ENCODE measurements at regions not wholly inside any gene's neighbourhood (a gene's known extent, or its start where the extent isn't known, plus 50 kb on each side); places are given as distances from the start of the nearest gene placed in this dataset.

GRCh38 chr12:107415834-107416233 lies 269.8 kb upstream of the PWP1 start:
- no peak for DNase-seq
- Histone ChIP-seq H3K36me3 (no peaks in the 10 kb centered on the region), H3K27me3 (no peaks in the 10 kb centered on the region), H3K9me3 (no peaks in the 10 kb centered on the region), H3K4me3 (no peak overlapping the region)

GRCh38 chr12:107417004-107417403 lies 268.6 kb upstream of the PWP1 start:
- Histone ChIP-seq H3K36me3 (no peaks in the 10 kb centered on the region), H3K4me3 (no peak overlapping the region), H3K27me3 (no peaks in the 10 kb centered on the region), H3K9me3 (no peaks in the 10 kb centered on the region)
- DNase-seq: no peak

GRCh38 chr12:107418981-107419380 lies 266.6 kb upstream of the PWP1 start:
- Histone ChIP-seq H3K27me3 (no peaks in the 10 kb centered on the region), H3K4me3 (no peak overlapping the region), H3K9me3 (no peaks in the 10 kb centered on the region), H3K36me3 (no peaks in the 10 kb centered on the region)
- DNase-seq: no peak

GRCh38 chr12:107423531-107423930 lies 262.1 kb upstream of the PWP1 start:
- Histone ChIP-seq H3K36me3 (no peaks in the 10 kb centered on the region), H3K9me3 (no peaks in the 10 kb centered on the region), H3K4me3 (no peak overlapping the region), H3K27me3 (no peaks in the 10 kb centered on the region)
- DNase-seq: no peak

- no peaks in the 10 kb centered on the region for H3K9me3 ChIP-seq
- H3K36me3 ChIP-seq: no peaks in the 10 kb centered on the region
- no peak overlapping the region for H3K4me3 ChIP-seq
- DNase-seq: no peak
- H3K27me3 ChIP-seq: no peaks in the 10 kb centered on the region
These were observed 256.4 kb upstream of the PWP1 start for GRCh38 chr12:107429006-107429705.

- Histone ChIP-seq H3K9me3 (no peaks in the 10 kb centered on the region), H3K27me3 (no peaks in the 10 kb centered on the region), H3K36me3 (no peaks in the 10 kb centered on the region), H3K4me3 (no peak overlapping the region)
- no peak for DNase-seq
These were observed 253.7 kb upstream of the PWP1 start for GRCh38 chr12:107431942-107432341.

GRCh38 chr12:107435072-107435471 lies 250.5 kb upstream of the PWP1 start:
- Histone ChIP-seq H3K4me3 (no peak overlapping the region), H3K9me3 (no peaks in the 10 kb centered on the region), H3K27me3 (no peaks in the 10 kb centered on the region), H3K36me3 (no peaks in the 10 kb centered on the region)
- no peak for DNase-seq

GRCh38 chr12:107435520-107435919 lies 250.1 kb upstream of the PWP1 start:
- Histone ChIP-seq H3K36me3 (no peaks in the 10 kb centered on the region), H3K4me3 (no peak overlapping the region), H3K27me3 (no peaks in the 10 kb centered on the region), H3K9me3 (no peaks in the 10 kb centered on the region)
- no peak for DNase-seq

- Histone ChIP-seq H3K9me3 (no peaks in the 10 kb centered on the region), H3K36me3 (no peaks in the 10 kb centered on the region), H3K4me3 (no peak overlapping the region), H3K27me3 (no peaks in the 10 kb centered on the region)
- peak; percentile 53 for DNase-seq
These were observed 249.2 kb upstream of the PWP1 start for GRCh38 chr12:107436376-107436775.

GRCh38 chr12:107436836-107437235 lies 248.8 kb upstream of the PWP1 start:
- no peak for DNase-seq
- Histone ChIP-seq H3K4me3 (no peak overlapping the region), H3K9me3 (no peaks in the 10 kb centered on the region), H3K36me3 (no peaks in the 10 kb centered on the region), H3K27me3 (no peaks in the 10 kb centered on the region)

GRCh38 chr12:107437954-107438353 lies 247.6 kb upstream of the PWP1 start:
- Histone ChIP-seq H3K27me3 (no peaks in the 10 kb centered on the region), H3K4me3 (no peak overlapping the region), H3K9me3 (no peaks in the 10 kb centered on the region), H3K36me3 (no peaks in the 10 kb centered on the region)
- DNase-seq: no peak

- no peak for DNase-seq
- H3K4me3 ChIP-seq: no peak overlapping the region
- H3K36me3 ChIP-seq: no peaks in the 10 kb centered on the region
- no peaks in the 10 kb centered on the region for H3K9me3 ChIP-seq
- H3K27me3 ChIP-seq: no peaks in the 10 kb centered on the region
These were observed 246.4 kb upstream of the PWP1 start for GRCh38 chr12:107439026-107439738.

GRCh38 chr12:107440606-107441005 lies 245.0 kb upstream of the PWP1 start:
- H3K36me3 ChIP-seq: no peaks in the 10 kb centered on the region
- no peaks in the 10 kb centered on the region for H3K9me3 ChIP-seq
- no peak for DNase-seq
- H3K27me3 ChIP-seq: no peaks in the 10 kb centered on the region
- no peak overlapping the region for H3K4me3 ChIP-seq

GRCh38 chr12:107441665-107442300 lies 243.8 kb upstream of the PWP1 start:
- H3K4me3 ChIP-seq: no peak overlapping the region
- H3K27me3 ChIP-seq: no peaks in the 10 kb centered on the region
- H3K9me3 ChIP-seq: no peaks in the 10 kb centered on the region
- DNase-seq: peak; percentile 23
- no peaks in the 10 kb centered on the region for H3K36me3 ChIP-seq

GRCh38 chr12:107442326-107442987 lies 243.1 kb upstream of the PWP1 start:
- Histone ChIP-seq H3K4me3 (no peak overlapping the region), H3K36me3 (no peaks in the 10 kb centered on the region)

GRCh38 chr12:107443320-107444090 lies 242.1 kb upstream of the PWP1 start:
- no peaks in the 10 kb centered on the region for H3K9me3 ChIP-seq
- no peaks in the 10 kb centered on the region for H3K27me3 ChIP-seq
- no peak for DNase-seq
- H3K36me3 ChIP-seq: no peaks in the 10 kb centered on the region
- H3K4me3 ChIP-seq: no peak overlapping the region

More at GRCh38 chr12:107442326-107442987, 243.1 kb upstream of the PWP1 start:
- no peak for DNase-seq
- Histone ChIP-seq H3K27me3 (no peaks in the 10 kb centered on the region), H3K9me3 (no peaks in the 10 kb centered on the region)

GRCh38 chr12:107444771-107445170 lies 240.8 kb upstream of the PWP1 start:
- Histone ChIP-seq H3K4me3 (no peak overlapping the region), H3K9me3 (no peaks in the 10 kb centered on the region), H3K36me3 (no peaks in the 10 kb centered on the region), H3K27me3 (no peaks in the 10 kb centered on the region)
- DNase-seq: no peak
